Myocyte (in vitro differentiated cells): ENCODE measurements at regions not wholly inside any gene's neighbourhood (a gene's known extent, or its start where the extent isn't known, plus 50 kb on each side); places are given as distances from the start of the nearest gene placed in this dataset.

Experiments
- DNase-seq: peaks from one replicate; pipeline ENCODE4 v3.0.0-alpha.2; 2012; ENCODE audit warnings: low read depth

DNA sequence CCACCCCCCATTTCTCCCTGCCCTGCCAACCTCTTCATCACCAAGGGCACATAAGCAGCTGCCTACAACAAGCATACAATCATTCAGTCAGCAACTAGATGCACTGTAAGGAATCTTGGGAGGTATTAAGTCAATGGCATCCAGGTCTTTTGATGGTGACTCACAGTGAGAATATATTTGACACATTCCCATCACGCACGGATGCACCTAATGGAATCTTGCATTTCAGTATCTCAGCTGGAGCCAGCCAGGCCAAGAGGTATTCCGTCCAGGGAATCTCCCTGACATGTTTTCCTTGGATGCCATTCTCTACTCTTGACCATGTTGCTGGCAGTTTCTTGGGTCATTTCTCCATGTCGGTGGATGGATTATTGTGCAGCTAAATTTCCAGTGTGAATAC lies 73.9 kb upstream of the CAPRIN2 start:
- DNase-seq: no peak

DNA sequence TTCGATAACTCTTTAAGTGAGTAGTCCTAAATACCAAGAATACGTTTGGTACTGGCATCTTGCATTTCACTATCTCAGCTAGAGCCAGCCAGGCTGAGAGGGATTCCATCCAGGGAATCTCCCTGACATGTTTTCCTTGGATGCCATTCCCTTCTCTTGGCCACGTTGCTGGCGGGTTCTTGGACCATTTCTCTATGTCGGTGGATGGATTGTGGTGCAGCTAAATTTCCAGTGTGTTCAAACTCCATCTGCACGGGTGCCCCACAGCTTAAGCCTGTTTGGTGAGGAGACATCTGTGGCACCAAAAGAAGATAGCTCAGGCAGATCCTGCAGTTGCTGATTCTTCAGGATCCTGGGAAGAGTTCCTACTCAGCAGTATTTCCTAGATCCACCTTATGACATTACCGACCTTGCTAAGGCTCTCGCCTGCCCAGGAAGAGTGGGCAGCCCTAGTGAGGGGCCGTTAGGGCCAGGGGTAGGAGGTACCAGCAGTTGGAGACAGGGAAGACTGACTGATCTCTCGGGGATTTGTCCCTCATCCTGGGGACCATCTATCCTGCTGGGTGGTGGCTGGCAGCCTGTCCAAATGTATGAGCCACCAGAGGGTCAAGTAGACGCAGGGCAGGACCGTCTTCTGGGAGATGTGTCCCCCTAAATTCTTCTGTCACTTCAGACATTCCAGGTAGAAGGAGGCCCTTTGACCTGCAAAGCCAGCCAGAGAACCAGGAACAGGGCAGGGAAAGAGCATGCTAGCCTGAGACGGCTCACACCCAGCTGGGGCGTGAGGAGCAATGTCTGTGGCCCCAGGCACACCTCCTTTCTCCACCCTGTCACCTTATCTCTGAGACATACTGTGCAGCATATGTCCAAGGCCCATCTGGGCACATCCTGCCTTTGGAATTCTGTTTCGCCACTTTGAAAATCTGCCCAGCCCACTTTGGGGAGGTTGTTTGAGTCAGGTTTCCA lies 72.6 kb upstream of the CAPRIN2 start:
- no peak for DNase-seq

DNA sequence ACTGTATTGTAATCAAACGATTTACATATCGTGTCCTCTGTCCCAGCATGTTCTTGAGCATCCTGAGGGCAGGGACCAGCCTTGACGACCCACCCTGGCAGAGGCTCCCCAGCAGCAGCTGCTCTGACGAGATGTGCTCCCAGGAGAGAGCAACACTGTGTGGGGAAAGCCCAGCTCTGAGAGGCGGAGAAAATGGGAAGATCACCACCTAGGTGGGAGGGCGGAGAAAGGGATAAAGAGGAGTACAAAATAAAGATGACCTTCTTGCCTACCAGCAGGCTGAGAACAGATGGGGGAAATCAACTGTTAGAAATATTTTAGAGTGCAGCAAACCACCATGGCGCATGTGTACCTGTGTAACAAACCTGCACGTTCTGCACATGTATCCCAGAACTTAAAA lies 71.5 kb upstream of the CAPRIN2 start:
- DNase-seq: no peak

DNA sequence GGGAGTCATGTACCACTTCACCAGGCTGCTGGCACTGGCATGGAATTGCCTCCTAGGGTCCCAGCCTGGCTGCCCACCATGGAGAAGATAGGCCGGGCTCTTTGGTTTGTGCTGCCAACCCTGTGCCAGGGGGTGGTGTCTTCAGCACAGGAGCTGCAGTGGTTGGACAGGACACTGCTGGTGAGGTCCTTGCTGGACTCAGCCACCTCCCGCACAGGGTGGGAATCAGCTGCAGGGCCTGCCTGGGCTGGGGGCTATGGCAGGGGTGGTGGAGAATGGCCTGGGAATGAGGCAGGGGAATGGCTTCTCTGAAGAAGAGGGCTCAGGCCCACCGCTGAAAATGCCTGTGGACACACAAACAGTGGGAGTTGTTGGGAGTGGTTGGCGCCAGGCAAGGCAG lies 70.6 kb upstream of the CAPRIN2 start:
- DNase-seq: no peak

DNA sequence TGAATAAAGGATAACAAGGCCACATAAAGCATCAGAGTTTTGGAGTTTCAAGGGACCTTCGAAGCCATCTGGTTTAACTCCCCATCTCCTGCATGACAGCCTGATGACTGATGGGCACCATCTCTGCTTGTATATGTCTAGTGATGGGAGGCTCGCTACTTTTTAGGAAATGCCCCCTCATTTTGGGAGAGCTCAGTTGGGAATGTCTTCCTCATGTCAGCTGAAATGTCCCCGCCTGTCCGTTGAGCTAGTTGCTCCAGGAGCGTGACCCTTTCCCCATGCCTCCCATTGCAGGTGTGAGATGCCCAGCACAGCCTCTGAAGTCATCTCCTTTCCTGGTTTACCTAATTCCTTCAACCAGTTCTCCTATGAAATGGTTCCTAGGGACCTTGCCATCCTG lies 69.6 kb upstream of the CAPRIN2 start:
- no peak for DNase-seq

DNA sequence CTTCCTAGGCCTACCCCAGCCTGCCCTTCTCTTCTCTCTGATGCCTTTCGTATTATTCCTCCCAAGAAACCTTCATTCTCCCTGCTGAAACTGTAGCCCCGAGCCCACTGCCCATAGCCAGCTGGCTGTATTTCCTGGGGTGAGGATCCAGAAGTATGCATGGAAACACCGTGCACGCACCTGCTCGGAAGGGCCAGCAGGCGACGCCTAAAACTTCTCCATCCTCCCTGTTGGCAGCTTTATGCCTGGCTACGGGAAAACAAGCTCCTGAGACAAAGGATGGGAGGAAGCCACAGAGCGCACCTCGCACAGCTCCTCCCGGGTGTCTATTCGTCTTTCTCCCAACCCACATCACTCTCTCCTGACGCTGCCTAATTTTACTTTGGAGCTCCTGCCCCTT lies 69.0 kb upstream of the CAPRIN2 start:
- DNase-seq: no peak

DNA sequence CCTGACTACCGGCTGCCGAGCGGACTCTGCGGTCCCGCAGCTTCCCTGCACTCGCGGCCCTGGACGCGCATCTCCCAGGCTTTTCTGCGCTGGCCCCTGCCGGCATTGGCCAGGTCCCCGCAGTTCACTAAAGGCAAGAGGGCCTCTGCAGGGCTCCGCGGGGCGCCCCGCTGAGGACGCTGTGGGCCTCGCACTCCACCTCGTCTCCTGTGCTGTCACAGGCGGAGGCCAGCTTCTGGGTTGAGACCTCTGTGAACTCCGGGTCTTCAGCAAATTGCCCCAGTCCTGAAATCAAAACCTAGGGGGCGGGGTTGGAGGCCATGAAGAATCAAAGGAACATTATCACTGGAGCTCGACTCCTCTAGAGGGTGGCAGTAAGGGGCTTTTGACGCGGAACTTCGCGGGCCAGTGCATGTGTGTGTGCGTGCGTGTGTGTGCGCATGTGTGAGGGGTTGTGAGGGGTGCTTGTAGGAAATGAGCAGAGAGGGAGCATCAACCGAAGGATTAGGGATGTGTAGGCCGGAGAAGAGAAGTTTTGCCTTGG lies 68.5 kb upstream of the CAPRIN2 start:
- no peak for DNase-seq

DNA sequence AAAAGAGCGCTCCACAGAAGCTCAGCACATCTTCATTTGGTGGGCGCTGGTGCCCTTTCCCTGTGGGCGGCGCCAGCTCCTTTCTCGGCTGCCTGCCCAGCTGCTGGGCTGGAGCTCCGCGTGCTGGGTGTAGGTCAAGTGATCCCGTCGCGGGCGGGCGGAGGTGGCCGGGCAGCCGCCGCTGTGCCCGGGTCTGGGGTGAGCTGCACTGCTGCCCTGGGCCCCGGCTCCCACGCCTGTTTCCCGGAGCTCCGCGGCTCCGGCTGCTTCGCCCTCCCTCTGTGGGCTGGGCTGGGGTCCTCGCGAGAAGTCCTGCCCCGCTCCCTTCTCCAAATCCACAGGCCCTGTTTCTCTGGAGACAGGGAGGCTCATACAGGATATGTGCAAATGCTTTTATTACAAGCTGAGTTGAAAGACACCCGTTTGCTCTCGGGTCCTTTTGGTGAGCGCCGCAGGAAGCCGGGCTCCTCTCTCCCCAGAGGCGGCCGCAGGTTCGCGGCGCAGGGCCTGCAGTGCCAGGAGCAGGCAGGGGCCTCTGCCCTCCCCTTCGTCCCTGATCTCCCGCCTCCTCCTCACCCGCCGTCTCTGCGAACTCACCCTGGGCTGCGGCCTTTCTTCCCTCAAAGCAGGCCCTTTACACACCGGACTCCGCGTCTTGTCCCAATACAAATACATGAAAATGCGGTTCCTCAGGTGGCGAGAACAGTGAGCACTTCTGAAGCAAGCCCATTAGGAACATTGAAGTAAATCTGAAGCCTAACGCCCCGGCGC lies 67.8 kb upstream of the CAPRIN2 start:
- peak; percentile 65 for DNase-seq

DNA sequence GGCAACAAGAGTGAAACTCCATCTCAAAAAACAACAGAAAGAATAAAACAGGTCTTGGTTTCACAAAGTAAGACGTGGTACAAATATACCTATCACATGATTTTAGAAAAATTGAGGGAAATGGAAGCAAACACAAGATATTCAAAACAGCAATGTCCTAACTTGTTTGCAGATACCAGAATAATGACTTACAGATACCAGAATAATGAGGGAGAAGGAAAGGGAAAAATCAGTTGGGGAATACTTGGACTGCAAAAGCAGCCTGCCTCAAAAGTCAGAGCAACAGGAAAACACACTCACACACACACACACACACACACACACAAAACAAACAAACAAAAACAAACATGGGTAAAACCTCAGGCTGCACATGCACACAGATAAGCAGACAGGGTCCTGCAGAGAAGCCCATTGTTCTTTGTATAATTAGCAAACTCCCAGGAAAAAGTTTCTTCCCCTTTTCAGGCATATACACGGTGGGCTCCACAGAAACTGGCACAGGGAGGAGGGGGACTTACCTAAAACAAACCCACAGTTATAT lies 65.7 kb upstream of the CAPRIN2 start:
- DNase-seq: no peak

DNA sequence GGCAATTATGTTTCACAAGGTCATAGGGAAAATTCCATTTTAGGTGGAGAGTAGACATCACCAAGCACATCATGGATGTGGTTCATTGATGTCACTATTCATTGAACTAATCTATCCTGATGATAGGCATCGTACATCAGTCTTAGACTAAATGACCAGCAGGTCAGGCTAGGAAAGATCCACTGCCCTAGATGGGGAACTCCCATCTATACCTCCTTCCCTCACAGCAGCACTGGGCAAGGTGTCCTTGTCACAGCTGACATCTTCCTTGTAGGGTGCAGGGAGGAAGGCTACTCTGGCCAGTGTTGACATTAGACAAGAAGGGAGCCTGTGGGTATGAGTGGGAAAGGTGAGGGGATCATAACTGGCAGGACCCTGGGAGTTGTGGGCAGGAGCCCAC lies 63.8 kb upstream of the CAPRIN2 start:
- no peak for DNase-seq

DNA sequence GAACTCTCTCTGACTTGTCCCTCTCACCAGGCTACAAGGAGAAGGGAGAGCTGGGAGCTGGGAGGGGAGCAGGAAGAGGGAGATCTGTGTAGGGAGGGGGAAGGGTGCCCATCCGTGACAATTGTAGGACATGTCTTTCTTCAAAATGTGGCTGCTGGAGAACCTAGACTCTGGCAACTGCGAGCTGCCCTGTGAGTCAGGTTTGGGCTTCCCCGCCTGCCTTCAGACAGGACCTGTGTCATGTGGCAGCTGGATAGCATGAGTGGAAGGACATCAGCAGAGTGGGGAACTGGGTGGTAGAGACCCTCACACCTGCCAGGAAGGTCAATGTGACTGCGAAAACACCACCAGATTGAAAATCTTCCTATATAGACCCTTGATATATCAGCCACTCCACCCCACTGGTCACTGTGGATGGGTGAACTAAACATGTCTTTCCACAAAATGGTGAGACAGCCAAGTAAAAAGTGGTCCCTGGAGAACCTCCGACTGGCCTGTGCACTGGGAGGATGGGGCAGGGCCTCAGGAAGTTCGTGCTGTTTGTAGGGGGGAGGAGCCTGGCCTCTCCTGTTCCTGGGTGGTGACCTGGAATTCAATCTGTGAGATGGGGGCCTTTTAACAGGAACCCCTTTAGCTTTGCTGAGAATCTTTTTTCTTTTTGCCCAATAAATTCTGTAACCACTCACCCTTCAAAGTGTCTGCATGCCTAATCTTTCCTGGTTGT lies 62.2 kb upstream of the CAPRIN2 start:
- no peak for DNase-seq

DNA sequence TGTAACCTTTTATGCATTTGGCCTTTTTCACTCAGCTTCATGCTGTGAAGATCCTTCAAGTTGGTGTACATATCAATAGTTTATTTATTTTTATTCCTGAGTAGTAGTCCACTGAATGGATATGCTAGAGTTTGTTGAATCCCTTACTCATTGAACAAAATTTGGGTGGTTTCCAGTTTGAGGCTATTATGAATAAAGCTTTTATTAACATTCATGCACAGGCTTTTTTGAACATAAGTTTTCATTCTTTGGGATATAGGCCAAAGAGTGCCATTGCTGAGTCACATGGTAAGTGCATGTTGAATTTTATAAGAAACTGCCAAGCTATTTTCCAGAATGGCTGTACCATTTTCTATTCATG lies 59.5 kb upstream of the CAPRIN2 start:
- no peak for DNase-seq

DNA sequence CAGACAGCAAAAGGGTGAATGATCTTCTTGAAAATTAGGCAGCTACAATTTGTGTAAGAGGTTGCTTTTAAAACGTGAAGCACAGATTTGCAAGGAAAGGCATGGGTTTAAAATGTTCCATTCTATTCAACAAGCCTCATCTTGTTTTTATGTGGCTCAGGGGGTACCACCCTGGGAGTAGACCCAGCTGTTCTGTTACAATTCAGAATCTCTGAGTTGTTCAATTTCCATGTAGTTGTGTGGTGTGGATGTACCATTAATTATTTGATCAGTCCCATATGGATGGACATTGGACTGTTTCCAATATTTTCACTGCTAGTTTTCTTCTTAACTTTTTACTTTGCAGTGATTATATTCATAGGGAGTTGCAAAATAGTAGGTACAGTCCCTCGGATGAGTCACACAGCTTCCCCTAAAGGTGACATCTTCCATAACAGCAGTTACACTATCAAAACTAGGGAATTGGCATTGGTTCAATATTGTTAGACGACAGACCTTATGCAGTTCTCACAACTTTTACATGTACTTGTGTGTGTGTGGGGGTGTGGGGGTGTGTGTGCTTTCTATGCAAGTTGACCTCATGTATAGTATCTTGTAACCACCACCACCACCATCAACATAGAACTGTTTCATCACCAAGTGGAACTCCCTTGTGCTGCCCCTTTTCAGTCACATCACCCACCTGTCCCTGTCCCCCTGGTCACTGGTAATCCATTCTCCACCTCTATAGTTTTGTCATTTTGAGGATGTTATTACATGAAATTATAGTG lies 59.0 kb upstream of the CAPRIN2 start:
- DNase-seq: no peak

DNA sequence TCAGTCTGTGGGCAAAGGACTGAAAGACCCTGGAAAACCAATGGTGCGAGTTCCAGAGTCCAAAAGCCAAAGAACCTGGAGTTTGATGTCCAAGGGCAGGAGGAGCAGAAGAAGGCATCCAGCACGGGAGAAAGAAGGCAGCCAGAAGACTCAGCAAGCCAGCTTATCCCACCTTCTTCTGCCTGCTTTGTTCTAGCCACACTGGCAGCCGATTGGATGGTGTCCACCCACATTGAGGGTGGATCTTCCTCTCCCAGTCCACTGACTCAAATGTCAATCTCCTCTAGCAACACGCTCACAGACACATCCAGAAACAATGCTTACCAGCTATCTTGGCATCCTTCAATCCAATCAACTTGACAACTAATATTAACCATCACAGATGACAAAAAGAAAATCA lies 57.2 kb upstream of the CAPRIN2 start:
- peak; percentile 20 for DNase-seq

DNA sequence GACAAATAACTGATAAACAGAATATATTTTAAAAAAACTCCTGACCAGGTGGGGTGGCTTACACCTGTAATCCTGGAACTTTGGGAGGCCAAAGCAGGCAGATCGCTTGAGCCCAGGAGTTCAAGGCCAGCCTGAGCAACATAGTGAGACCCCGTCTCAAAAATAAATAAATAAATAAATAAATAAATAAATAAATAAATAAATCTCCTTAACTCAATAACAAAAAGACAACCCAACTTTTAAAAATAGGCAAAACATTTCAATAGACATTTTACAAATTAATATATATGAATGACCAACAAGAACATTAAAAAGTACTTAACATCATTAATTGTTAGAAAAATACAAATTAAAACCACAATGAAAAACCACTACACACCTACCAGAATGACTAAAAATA lies 56.2 kb upstream of the CAPRIN2 start:
- no peak for DNase-seq

DNA sequence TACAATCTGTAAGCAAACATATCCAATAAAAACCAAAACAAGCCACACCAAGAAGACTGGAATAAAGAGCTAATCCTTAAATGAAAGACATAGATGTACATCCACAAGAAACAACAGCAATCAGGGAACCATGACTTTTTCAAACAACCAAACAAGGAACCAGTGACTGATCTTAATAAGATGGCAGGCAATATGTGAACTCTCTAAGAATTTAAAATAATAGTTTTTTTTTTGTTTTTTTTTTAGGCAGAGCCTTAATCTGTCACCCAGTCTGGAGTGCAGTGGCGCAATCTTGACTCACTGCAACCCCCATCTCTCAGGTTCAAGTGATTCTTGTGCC lies 52.9 kb upstream of the CAPRIN2 start:
- DNase-seq: no peak

DNA sequence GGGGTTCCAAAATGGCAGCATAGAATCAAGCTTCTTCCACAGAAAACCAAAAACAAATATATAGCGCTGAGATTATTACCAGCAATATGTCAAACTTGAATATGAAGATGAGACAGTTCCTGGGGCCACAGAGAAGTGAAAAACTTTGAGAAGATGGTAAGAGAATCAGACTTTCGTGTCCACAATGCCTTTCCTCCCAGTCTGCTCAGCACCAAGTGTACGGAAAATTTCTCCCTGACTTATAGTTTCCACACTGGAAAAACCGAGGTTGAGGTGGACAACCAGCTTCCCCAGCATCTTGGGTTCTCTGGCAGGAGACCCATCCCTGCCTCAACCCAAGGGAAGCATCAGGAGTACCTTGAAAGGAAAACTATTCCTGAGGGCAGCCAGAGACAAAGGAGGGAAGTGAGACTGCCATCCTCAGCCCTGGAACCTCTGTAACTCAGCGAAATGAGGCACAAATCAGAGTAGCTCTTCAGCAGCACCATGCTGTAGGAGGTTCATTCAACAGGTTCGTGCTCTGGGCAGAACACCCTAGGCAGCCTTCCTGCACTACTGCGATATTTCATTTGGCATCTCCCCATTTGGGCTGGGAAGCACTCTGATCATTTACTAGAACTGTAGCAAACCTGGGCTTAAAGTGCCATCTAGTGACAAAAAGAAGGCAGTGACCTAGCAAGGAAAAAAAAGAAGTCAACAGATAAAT lies 52.4 kb upstream of the CAPRIN2 start:
- DNase-seq: peak; percentile 76

DNA sequence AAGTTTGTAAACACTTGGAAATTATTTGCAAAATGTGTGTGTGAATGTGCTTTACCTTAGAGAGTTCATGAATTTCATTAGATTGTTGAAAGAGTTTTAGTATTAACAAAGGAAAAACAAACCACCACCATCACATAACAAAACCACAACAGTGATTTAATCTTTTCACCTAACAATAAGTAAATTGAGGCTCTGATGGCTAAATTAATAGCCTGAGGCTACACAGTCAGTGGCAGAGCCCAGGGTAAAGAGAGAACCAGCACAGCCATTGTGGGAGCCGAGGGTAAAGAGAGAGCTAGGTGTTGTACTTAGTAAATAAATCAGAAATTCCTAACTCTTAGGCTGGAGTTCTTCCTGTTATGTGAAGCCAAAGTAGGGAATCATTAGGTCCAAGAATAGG lies 51.2 kb upstream of the CAPRIN2 start:
- DNase-seq: no peak
